Keratinocyte (primary cell): ENCODE measurements at regions not wholly inside any gene's neighbourhood (a gene's known extent, or its start where the extent isn't known, plus 50 kb on each side); places are given as distances from the start of the nearest gene placed in this dataset.

ENCODE experiments used
- CTCF ChIP-seq, 3 experiments: IDR thresholded peaks in 1 of 3; conservative IDR thresholded peaks in 1 of 3; optimal IDR thresholded peaks in 1 of 3; 2 replicates in 2 of 3; 3 replicates in 1 of 3; pipeline versions ENCODE3 to v1.5.1; 2011; ENCODE audit warnings: low read length in 3 of 3, mild to moderate bottlenecking in 3 of 3, moderate library complexity in 2 of 3, control low read depth in 1 of 3, inconsistent platforms in 1 of 3; ENCODE audit not compliant: insufficient read depth in 2 of 3; ENCODE audit errors: extremely low read depth in 1 of 3
- EZH2 ChIP-seq: IDR thresholded peaks from one replicate; pipeline ENCODE4 v1.6.1; 2012; ENCODE audit warnings: inconsistent platforms, mild to moderate bottlenecking, low read length, moderate library complexity

- TF ChIP-seq CTCF (optimal IDR thresholded peaks at IDR 0.05 in 1 of 3, IDR thresholded peaks at IDR 0.05 in 1 of 3, conservative IDR thresholded peaks at IDR 0.05 in 1 of 3; ENCODE audit: extremely low read depth in 1 of 3, insufficient read depth in 2 of 3, low read length in 3 of 3) (no peak), EZH2 (no peak)
Measured at GRCh38 chr2:122851972-122852531, 1096.6 kb downstream of the TSN start.
